ENCODE measurements at regions not wholly inside any gene's neighbourhood (a gene's known extent, or its start where the extent isn't known, plus 50 kb on each side); places are given as distances from the start of the nearest gene placed in this dataset.

DNA sequence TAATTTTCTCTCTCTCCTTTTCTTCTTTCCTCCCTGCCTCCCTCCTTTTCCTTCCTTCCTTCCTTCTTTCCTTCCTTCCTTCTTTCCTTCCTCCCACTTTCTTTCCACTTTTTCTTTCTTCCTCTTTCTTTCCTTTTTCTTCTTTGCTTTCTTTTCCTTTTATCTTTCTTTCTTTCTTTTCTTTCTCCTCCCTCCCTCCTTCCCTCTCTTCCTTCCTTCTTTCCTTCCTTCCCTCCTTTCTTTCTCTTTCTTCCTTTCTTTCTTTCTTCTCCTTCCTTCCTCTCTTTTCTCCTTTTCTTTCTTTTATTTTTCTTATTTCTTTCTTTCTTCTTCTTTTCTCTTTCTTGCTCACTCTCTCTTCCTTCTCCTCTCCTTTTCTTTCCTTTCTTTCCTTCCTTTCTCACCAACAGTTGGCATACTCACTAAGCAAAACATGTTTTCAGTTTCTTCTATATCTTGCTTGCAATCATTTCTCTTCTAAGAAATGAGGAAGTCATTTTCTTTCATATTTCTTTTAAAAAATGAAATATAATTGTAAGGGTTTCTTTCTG, 97.1 kb upstream of the MAF start:
- H3K4me1 Mint-ChIP-seq (ENCODE audit: low read depth) = no peaks in the 10 kb centered on the region

DNA sequence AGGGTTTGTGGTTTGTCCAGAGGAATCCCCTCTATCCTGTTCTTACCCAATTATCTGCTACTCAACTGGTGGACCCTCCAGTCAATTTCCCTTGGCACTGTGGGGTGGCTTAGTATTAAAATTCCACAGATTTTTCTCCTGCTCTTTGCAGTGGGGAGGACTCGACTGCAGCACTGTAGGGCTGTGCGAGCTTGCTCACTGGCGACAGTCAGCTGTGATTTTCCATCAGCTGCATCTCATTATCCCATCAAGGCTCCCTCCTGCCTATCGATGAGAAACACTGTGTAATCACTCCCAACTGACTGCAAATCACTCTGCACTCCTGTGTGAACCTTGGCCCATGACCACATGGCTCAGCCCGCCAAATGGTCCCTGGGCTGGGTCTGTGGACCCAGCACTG, 90.5 kb upstream of the MAF start:
- H3K4me3 Mint-ChIP-seq = no peak overlapping the region
- no peak overlapping the region for H3K27ac Mint-ChIP-seq
- H3K36me3 Mint-ChIP-seq = no peaks in the 10 kb centered on the region
- H3K27me3 Mint-ChIP-seq = peaks cover 5% of the 10 kb centered on the region
- no peaks in the 10 kb centered on the region for H3K4me1 Mint-ChIP-seq (ENCODE audit: low read depth)
- peaks cover 15% of the 10 kb centered on the region for H3K9me3 Mint-ChIP-seq (ENCODE audit: low read depth)

More for the DNA sequence above, 97.1 kb upstream of the MAF start:
- no peak overlapping the region for H3K27ac Mint-ChIP-seq
- H3K27me3 Mint-ChIP-seq = peaks cover 2% of the 10 kb centered on the region
- no peaks in the 10 kb centered on the region for H3K36me3 Mint-ChIP-seq
- H3K4me3 Mint-ChIP-seq = no peak overlapping the region
- H3K9me3 Mint-ChIP-seq (ENCODE audit: low read depth) = peaks cover 19% of the 10 kb centered on the region

DNA sequence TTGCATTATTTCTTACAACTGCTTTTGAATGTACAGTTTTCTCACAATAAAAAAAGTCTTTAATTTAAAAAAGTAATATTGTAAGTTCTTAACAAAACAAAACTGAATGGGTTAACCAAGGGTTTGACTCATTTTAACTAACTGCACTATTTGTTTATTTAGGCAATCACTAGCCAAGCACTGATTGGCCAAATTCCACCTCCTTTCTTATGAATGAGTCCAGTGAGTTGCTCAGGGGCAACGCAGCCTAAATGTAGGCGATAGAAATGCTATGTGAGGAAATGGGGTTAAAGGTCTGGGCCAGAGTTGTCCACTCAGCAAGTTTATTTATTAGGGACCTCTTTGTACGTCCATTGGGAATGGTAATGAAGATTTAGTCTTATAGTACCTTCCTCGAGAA, 89.6 kb upstream of the MAF start:
- Mint-ChIP-seq H3K27me3 (peaks cover 5% of the 10 kb centered on the region), H3K27ac (no peak overlapping the region), H3K36me3 (no peaks in the 10 kb centered on the region), H3K4me1 (ENCODE audit: low read depth) (no peaks in the 10 kb centered on the region), H3K9me3 (ENCODE audit: low read depth) (peaks cover 15% of the 10 kb centered on the region), H3K4me3 (no peak overlapping the region)

DNA sequence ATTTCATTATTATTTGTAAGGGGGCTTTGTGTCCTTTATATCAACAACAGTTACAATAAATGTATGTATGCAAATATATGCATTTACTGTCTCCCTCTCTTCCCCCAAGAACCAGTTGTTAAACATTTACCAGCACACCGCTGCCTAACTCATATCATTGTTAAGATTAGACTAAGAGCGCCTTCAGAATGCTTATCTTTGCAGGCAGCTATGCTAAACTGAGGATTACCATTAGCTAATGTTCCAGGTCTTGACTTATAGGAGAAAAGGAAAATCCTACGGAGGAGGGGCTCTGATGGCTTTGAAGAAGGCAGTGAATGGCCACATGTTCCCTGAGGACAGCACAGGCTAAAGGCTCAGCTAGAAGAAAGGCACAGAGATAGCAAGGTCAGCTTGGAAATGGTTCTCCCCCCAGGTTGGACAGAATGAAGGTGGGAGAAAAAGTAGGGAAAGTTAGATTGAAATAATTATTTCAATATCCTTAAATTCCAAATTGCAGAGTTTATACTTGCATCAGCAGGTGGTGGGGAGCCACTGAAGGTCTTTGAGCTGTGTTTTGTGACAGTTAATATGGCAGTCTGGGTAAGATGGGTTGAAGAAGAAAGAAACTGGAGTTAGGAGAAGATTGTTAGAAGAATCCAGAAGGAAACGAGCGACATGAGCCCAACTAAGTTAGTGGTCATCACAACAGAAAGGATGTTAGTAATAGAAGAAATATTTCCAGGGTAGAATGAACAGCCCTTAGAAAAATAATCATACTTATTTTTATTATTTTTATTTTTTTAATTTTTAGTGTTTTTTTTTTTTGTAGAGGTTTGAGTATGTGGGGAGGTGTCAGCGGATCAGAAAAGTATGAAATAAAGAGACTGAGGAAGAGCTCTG, 87.0 kb upstream of the MAF start:
- H3K27me3 Mint-ChIP-seq = peaks cover 6% of the 10 kb centered on the region
- no peaks in the 10 kb centered on the region for H3K4me1 Mint-ChIP-seq (ENCODE audit: low read depth)
- no peaks in the 10 kb centered on the region for H3K36me3 Mint-ChIP-seq
- no peak overlapping the region for H3K27ac Mint-ChIP-seq
- no peak overlapping the region for H3K4me3 Mint-ChIP-seq
- no peaks in the 10 kb centered on the region for H3K9me3 Mint-ChIP-seq (ENCODE audit: low read depth)

DNA sequence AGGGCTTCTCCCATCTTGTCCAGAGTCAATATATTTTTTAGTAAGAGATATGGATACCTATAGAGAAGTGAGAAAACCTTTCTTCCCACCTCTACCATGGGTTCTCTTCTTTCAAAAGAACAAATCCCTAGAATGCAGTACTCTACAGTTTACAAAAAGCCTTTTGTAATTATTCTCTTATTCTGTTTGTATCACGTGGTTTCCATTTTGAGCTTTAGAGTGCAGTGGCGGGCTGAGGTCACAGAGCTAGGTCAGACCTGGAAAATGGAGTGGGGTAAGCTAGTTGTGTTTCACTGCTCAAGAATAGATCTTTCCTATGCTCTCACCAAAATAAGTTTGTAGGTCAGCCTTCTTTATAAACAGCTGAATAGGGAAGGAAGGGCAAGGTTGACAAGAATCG, 85.3 kb upstream of the MAF start:
- H3K9me3 Mint-ChIP-seq (ENCODE audit: low read depth) = no peaks in the 10 kb centered on the region
- no peaks in the 10 kb centered on the region for H3K4me1 Mint-ChIP-seq (ENCODE audit: low read depth)
- no peak overlapping the region for H3K4me3 Mint-ChIP-seq
- no peaks in the 10 kb centered on the region for H3K36me3 Mint-ChIP-seq
- no peak overlapping the region for H3K27ac Mint-ChIP-seq
- peaks cover 6% of the 10 kb centered on the region for H3K27me3 Mint-ChIP-seq

DNA sequence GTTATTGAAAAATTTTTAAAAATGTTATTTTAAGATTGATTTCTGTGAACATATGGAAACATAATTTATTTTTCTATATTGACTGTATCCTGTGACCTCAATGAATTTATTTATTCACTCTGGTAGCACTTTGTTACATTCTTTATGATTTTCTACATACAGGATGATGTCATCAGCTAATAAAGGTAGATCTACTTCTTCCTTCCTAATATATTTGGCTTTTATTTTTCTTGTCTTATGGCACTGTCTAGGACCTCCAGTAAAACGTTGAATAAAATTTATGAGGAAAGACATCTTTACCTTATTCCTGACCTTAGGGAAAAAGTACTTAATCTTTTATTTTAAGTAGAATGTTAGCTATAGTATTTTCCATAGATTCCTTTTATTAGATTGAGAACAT, 78.8 kb upstream of the MAF start:
- Mint-ChIP-seq H3K27ac (no peak overlapping the region), H3K4me3 (no peak overlapping the region)

DNA sequence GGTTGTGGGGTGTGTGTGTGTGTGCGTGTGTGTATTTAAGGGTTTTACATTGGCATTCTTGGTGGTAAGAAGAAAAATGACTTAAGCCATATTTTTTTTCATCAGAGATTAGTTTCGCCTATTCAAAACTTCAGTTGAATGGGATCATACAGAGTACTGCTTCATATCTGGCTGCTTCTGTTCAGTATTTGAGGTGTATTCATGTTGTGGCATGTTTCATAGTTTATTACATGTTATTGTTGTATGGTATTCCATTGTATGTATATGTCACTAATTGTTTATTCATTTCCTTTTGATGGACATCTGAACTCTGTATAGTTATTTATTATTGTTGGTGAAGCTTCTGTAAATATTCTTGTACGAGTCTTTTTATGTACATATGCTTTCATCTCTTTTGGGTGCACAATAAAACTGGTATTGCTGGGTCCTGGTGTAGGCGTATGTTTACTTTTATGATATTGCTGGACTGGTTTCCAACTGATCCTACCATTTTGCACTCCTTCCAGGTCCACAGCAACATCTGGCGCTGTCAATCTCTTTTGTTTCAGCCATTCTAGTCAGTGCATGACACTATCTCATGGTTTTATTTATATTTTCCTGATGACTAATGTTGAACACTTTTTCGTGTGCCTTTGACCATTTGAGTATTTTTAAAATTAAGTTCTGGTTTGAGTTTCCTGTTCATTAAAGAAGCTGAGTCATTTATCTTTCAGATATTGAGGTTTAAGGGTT, 77.4 kb upstream of the MAF start:
- H3K27me3 Mint-ChIP-seq = no peaks in the 10 kb centered on the region
- no peak overlapping the region for H3K27ac Mint-ChIP-seq
- H3K36me3 Mint-ChIP-seq = no peaks in the 10 kb centered on the region
- no peak overlapping the region for H3K4me3 Mint-ChIP-seq
- H3K4me1 Mint-ChIP-seq (ENCODE audit: low read depth) = no peaks in the 10 kb centered on the region
- no peaks in the 10 kb centered on the region for H3K9me3 Mint-ChIP-seq (ENCODE audit: low read depth)

More for the DNA sequence above, 78.8 kb upstream of the MAF start:
- H3K4me1 Mint-ChIP-seq (ENCODE audit: low read depth) = no peaks in the 10 kb centered on the region
- H3K36me3 Mint-ChIP-seq = no peaks in the 10 kb centered on the region
- no peaks in the 10 kb centered on the region for H3K9me3 Mint-ChIP-seq (ENCODE audit: low read depth)
- H3K27me3 Mint-ChIP-seq = peaks cover 1% of the 10 kb centered on the region

DNA sequence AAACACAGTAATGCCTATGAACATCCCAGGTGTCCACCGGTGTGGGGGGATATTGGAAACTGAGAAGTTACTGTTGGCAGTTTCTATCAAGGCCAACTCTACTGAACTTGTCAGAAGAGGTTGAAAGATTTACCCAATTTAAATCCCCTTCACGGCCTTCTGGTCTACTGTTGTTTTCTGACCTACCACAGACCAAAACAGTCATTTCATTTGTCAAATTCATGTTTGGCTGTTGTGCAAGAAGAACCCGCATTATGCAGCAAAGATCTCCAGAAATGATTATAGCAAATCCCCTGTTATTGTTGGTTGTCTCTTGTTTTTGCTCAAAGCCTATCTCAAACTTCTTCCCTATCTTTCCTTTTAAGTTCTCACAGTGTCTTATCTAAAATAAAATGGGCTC, 73.1 kb upstream of the MAF start:
- Mint-ChIP-seq H3K9me3 (ENCODE audit: low read depth) (peaks cover 10% of the 10 kb centered on the region), H3K4me1 (ENCODE audit: low read depth) (no peaks in the 10 kb centered on the region), H3K36me3 (no peaks in the 10 kb centered on the region), H3K27ac (no peak overlapping the region), H3K27me3 (no peaks in the 10 kb centered on the region), H3K4me3 (no peak overlapping the region)

DNA sequence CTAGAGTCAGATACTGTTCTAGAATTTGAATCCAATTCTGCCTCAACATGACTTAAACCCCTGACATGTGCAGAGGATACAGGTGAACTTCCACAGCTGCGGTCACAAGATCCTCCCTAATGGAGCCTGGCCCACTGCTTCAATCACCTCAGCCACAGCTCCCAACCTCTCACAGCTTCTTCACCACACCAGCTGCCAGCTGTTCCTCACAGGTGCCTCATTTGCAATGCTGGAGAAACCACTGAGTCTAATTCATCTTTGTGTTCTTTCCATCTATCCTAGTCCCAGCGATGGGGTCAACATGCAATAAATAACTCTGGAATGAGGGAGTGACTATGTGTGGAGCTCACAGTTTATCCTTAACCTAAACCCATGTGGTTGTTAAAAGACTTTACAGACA, 72.0 kb upstream of the MAF start:
- peaks cover 10% of the 10 kb centered on the region for H3K9me3 Mint-ChIP-seq (ENCODE audit: low read depth)
- no peaks in the 10 kb centered on the region for H3K36me3 Mint-ChIP-seq
- H3K4me1 Mint-ChIP-seq (ENCODE audit: low read depth) = no peaks in the 10 kb centered on the region
- no peak overlapping the region for H3K27ac Mint-ChIP-seq
- no peak overlapping the region for H3K4me3 Mint-ChIP-seq
- H3K27me3 Mint-ChIP-seq = no peaks in the 10 kb centered on the region

DNA sequence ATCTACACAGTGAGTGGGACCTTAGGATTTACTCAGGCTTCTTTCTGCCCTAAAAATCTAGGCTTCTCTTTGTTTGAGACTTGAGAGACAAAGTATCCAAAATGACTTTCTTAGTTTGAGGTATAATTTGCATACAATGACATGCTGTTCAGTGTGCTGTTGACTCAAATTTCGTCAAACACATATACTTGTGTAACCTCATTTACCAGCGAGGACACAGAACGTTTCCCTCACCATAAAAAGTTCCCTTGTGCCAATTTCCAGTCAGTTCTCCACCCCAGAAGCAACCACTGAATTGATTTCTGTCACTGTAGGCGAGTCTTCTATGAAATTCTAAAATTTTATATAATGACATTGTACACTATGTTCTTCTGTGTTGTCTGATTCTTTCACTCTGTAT, 68.0 kb upstream of the MAF start:
- Mint-ChIP-seq H3K4me3 (no peak overlapping the region), H3K4me1 (ENCODE audit: low read depth) (no peaks in the 10 kb centered on the region), H3K9me3 (ENCODE audit: low read depth) (peaks cover 10% of the 10 kb centered on the region), H3K27ac (no peak overlapping the region), H3K27me3 (peaks cover 2% of the 10 kb centered on the region), H3K36me3 (no peaks in the 10 kb centered on the region)

DNA sequence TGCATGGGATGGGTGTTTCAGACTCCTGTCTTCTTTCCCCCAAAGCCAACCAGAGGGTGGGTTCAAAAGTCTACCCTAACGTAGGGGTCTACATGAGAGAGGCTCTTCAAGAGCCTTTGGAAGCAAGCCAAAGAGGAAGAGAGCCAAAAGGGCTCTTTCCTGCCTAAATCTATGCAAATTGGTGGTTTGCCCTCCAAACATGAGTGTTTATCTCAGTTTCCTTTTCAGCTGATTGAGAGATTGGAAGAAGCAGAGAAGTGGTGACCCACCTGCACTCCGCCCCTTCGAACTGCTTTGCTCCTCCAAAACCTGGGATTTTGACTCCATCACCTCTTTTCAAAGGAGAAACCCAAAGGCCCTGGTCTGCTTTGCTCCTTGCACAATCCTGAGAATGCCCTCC, 65.4 kb upstream of the MAF start:
- Mint-ChIP-seq H3K27me3 (peaks cover 2% of the 10 kb centered on the region), H3K27ac (no peak overlapping the region), H3K4me3 (no peak overlapping the region), H3K4me1 (ENCODE audit: low read depth) (no peaks in the 10 kb centered on the region), H3K36me3 (no peaks in the 10 kb centered on the region), H3K9me3 (ENCODE audit: low read depth) (peaks cover 10% of the 10 kb centered on the region)

DNA sequence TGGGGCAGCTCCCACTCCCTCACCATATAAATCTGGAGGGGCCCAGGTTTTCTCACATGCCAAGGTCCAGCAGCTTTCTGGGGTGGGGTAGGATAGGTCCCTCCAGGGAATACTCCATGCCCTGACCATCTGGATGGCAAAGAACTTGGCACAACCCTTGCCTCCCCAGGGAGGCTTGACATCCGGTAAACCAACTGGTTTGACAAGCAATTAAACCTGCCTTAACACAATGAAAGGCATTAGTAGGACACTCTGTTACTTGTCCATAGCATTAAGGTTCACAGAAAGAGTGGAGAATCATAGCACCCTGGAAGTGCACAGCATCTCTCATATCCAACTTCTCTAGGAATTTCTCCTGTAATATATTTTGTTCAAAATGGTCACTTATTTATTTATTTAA, 63.9 kb upstream of the MAF start:
- Mint-ChIP-seq H3K27me3 (peaks cover 2% of the 10 kb centered on the region), H3K27ac (no peak overlapping the region), H3K4me3 (no peak overlapping the region), H3K9me3 (ENCODE audit: low read depth) (peaks cover 7% of the 10 kb centered on the region), H3K4me1 (ENCODE audit: low read depth) (no peaks in the 10 kb centered on the region), H3K36me3 (no peaks in the 10 kb centered on the region)

DNA sequence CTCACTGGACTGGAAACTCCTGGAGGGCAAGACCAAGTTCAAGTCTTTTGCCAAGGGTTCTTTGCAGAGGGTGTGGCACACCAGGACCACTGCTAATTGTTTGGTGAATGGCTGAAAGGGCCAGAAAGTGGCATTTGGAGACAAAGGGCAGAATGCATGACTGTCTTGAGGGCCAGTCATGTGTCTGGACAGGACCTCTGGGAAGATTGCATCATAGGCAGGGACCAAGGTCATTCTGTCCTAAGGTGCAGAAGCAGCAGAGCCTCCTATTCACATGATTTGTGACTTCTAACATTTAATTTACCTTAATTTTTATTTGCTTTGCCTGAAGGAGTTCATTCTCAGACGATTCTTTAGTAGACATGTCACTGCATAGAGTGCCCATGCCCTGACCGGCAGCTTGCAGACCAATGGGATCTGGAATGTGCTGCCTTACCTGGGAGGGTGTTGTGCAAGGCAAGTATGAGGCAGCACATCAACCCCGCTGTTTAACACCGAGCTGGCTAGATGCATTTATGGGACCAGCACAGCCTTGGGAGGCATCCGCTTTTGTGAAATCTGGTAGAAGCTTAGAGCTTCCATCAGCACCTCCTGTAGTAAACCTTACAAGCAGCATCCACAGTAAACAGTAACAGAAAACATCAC, 62.3 kb upstream of the MAF start:
- no peaks in the 10 kb centered on the region for H3K36me3 Mint-ChIP-seq
- no peak overlapping the region for H3K27ac Mint-ChIP-seq
- no peaks in the 10 kb centered on the region for H3K9me3 Mint-ChIP-seq (ENCODE audit: low read depth)
- no peak overlapping the region for H3K4me3 Mint-ChIP-seq
- no peaks in the 10 kb centered on the region for H3K4me1 Mint-ChIP-seq (ENCODE audit: low read depth)
- peaks cover 2% of the 10 kb centered on the region for H3K27me3 Mint-ChIP-seq

DNA sequence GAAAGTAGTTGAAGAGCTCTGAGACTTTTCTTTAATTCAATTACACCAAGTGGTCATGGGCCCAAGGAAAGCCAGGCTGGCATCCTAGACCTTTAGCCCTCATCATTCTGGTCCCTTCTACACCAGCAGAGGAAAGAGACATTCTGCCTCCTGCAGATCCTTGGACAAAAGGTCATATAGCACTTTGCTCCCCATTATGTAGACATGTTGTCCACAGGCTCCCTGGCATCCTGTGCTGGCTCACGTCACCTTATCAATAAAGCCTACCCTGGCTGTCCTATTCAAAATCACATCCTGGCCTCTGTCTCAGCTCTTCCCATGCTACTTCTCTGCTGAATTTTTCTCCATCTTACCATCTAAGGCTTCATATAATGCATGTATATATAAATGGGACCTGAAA, 61.6 kb upstream of the MAF start:
- Mint-ChIP-seq H3K9me3 (ENCODE audit: low read depth) (no peaks in the 10 kb centered on the region), H3K27me3 (peaks cover 2% of the 10 kb centered on the region), H3K4me3 (no peak overlapping the region), H3K27ac (no peak overlapping the region), H3K4me1 (ENCODE audit: low read depth) (no peaks in the 10 kb centered on the region), H3K36me3 (no peaks in the 10 kb centered on the region)

DNA sequence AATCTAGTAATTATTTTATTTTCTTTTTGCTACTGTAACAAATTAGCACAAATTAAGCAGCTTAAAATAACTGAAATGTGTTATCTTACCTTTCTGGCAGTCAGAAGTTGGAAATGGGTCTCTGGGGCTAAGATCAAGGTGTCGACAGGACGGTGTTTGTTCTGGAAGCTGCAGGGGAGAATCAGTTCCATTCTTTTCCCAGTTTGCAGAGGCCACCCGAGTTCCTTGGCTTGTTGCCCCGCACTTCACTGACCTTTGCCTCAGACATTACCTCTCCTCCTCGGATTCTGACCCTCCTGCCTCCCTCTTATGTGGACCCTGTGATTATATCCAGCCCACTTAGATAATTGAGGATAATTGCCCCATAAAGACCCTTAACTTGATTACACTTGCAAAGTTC, 61.0 kb upstream of the MAF start:
- H3K9me3 Mint-ChIP-seq (ENCODE audit: low read depth) = no peaks in the 10 kb centered on the region
- H3K36me3 Mint-ChIP-seq = no peaks in the 10 kb centered on the region
- no peak overlapping the region for H3K4me3 Mint-ChIP-seq
- no peaks in the 10 kb centered on the region for H3K4me1 Mint-ChIP-seq (ENCODE audit: low read depth)
- peaks cover 2% of the 10 kb centered on the region for H3K27me3 Mint-ChIP-seq
- no peak overlapping the region for H3K27ac Mint-ChIP-seq
